LHCN-M2 (cell line): ENCODE measurements at regions not wholly inside any gene's neighbourhood (a gene's known extent, or its start where the extent isn't known, plus 50 kb on each side); places are given as distances from the start of the nearest gene placed in this dataset.

ENCODE experiments used
- DNase-seq: peaks from one replicate; pipeline ENCODE4 v3.0.0-alpha.2; 2012; ENCODE audit warnings: low read depth

GRCh38 chr9:1327467-1327866, 277.3 kb downstream of the DMRT2 start:
- no peak for DNase-seq

GRCh38 chr9:1328341-1328740, 278.2 kb downstream of the DMRT2 start:
- DNase-seq, result no peak

DNA sequence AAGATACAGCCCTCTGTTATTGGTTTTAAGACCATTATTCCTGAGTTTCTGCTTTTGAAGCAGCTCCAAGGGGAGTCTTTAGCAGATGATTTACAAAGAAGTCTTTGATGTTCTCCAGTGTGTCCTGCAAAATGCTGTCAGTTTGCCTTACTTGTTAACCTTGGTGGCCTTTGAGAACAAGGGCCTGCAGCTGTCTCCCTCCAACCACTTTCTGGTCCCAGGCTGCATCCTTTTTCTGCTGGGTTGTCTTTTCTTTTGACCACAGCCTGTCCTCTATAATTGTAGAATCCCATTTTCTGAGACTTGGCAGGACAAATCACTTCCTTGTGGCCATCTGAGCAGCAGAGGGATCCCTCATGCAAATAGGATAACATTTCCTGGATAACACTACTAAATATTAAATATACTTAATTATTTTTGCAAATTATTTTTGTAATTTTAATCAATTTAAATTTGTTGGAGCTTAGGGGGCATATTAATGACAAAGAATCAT, 281.4 kb downstream of the DMRT2 start:
- no peak for DNase-seq

DNA sequence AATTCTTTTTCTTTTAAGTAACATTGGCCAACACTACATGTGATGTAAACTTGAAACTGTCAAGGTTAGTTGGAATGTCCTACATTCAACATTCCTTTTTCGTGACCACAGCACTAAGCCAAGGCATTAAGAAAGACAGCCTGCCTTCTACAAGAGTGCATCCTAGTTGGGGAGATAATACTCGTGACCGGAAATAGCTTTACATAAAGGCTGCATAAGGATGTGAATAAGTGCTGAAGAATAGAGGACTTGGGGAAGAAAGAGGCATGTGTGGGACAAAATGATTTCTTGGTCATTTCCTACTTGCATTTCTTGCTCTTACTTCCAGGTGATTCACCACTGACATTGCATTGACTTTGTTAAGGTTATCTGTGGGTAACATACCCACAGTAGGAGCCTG, 282.0 kb downstream of the DMRT2 start:
- DNase-seq, result no peak

- no peak for DNase-seq
Observed at GRCh38 chr9:1335174-1335573, 285.0 kb downstream of the DMRT2 start.

DNA sequence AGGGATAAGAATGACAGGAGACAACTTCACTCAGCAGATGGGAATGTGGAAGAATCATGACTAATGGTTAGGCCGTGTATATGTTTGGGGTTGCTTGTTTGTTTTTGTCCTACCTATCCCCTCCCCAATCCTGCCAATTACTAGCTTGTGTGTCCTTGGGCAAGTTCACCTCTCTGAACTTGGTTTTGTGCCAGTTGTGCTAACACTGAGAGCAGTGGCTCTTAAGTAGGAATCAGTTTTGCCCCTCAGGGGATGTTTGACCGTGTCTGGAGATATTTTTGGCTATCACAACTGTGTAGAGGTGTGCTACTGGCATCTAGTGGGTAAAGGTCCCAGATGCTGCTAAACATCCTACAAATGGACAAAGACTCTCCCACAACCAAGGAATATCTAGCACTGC, 287.0 kb downstream of the DMRT2 start:
- no peak for DNase-seq

GRCh38 chr9:1340390-1340789, 290.2 kb downstream of the DMRT2 start:
- no peak for DNase-seq

DNA sequence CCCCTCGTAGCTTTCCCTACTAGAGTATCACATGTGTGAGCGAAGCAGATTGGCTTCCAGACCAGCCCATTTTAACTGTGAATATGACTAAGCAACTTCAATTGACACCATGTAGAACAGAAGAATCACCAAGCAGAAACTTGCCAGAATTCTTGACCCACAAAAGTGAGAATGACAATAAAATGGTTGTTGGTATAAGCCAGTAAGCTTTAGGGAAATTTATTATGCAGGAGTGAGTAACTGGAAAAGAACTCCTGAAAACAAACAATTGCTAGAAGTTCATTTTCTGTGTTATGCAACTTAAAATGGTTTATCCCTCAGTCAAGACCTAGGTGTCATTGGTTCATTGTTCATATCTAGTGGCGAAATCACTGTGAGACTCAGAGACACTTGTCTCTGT, 303.1 kb downstream of the DMRT2 start:
- DNase-seq, result no peak

DNA sequence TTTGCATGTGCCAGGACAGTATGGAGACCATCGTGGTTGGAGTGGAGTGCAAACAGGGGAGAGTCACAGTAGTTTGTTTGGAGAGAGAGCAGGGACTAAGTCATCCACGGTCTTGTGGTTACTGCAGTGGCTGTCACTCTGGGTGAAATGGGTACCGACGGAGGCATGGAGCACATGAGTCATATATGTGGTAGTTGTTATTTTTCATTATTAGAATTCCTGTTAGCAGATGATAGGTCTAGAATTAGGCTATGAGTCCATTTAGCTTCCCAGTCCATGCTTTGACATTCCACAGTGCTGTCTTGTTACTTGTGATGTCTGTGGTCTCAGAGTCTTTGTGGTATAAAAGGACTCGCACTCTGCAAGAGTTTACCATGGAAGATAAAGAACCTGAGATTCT, 303.9 kb downstream of the DMRT2 start:
- DNase-seq, result no peak

DNA sequence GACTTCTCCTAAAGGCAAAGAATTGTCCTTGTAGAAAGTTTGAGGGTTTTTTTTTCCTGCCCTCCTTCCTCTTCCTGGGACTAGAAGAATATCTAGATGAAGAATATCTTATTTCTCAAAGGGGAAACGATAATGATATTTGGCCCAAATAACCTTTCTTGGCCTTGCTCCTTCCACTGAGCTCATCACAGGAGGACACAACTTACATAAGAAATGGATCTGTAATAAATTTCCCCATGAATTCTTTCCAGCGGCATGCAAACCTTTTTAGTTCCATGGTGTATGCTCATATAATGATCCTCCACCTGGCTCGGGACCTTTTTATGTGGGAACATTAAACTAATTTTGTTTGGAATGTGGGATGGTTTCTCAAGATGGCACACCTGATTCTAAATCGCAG, 304.4 kb downstream of the DMRT2 start:
- no peak for DNase-seq

GRCh38 chr9:1355656-1356055, 305.5 kb downstream of the DMRT2 start:
- DNase-seq, result no peak

GRCh38 chr9:1362845-1363244, 312.7 kb downstream of the DMRT2 start:
- DNase-seq, result no peak

- DNase-seq, result no peak
Observed at GRCh38 chr9:1366276-1366675, 316.1 kb downstream of the DMRT2 start.

DNA sequence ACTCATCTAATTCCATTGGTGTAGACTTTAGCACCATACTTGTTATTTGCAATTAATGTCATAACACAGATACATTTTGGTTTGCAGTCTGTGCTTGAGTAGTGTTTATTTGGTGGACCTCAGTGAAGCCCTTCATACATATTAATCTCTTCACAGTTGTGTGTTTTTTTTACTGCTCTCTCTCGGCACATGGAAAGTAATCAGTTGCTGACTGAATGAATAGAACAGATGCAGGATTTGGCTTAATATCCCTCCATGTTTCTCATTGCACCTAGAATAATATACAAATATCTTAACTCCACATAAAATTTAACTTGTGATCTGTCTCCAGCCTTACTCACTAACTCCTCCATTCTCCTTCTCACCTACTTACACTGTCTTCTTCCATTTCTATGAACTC, 319.1 kb downstream of the DMRT2 start:
- DNase-seq, result no peak

DNA sequence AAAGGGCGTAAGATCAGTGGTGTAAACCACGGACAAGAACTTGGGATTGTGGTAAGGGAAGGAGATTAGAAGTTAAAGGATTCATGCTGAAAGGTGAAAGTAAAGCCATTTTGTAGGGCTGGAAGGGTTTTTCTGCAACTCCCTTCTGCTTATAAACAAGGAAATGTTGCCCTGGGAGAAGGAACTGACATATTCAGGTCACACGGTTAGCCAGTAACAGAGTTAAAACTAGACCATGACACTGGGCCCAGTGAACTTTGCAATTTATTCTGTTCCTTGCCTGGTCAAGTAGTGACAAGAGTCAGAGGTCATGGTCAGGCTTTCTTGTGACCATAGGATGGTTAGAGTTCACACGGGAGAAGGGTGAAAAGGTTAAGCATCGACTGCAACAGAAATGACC, 323.3 kb downstream of the DMRT2 start:
- no peak for DNase-seq

DNA sequence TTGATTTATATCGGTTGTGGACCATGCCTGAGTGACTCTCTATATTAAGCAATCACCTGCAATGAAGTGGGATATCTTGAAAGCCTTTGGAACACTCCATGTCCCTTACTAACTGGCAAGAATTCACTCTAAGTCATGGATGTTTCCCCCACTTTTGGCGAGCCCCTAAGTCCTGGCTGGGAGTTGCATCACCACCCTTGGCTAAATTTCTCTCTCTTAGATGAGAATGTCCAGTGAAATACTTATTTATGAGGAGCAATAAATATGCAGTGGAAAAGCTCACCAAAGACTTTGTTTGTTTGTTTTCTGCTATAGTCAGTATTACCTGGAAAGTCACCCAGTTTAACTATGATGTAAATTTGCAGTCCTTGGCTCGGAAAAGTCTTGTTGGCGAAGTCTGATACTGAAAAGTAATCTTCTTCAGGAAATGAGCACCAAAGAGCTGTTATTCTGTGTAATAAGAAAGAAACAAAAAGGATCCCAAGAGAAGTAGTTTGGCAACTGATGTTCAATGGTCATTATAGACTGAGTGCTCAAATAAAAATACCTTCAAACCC, 333.8 kb downstream of the DMRT2 start:
- DNase-seq, result no peak

- no peak for DNase-seq
Observed at GRCh38 chr9:1384816-1385215, 334.7 kb downstream of the DMRT2 start.

DNA sequence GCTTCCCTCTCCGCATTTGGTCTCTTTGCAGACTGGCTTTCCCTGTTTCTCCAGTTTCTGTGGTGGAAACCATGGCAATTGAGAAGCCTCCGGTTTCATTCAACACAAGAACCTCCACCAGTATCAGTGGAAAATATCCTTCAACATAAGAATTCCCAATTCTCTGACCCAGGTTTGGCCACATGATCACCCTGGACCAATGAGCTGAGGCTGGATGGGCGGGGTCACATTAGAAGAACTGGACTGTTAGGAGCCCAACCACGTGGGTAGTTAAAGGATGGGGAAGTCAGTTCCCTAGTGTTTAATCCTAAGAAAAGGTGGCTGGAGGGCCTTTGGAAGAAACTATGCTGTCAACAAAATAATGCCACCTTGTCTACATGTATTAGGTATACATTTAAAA, 336.3 kb downstream of the DMRT2 start:
- no peak for DNase-seq

DNA sequence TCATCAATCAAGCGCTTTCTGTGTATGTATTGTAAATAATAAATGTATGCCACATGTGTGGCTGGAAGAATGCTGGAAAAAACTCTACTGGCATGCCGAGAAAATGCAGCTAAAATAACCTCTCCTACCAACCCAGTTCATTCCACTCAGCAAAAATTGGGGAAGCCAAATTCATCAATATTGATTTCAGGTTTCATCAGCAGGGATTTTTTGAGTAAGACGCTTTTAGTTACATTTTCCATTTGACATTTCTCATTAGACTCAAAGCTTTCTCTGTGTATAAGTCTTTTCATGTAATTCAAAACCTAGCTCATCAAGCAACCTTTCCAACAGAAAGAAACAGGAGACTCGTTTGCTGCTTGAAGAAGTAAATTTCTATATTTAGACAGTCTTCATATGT, 338.1 kb downstream of the DMRT2 start:
- DNase-seq, result no peak

DNA sequence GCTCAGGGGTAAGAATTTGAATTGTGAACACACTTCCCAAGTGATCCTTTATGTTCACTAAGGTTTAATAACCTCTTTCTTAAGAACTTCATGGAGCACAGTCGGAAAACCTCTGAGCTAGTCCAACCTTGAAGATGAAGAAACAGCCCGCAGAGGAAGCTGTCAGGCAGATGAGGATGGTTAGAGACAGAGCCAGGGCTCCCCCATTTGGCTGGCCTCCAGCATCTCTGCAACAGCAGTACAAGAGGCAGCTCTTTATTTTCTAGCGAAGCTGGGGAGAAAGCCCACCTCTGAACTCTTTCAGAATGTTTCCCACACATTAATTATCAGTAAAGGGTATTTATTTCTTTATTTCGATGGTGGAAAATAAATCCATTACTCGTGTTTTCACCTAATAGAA, 350.8 kb downstream of the DMRT2 start:
- no peak for DNase-seq

GRCh38 chr9:1404940-1405339, 354.8 kb downstream of the DMRT2 start:
- no peak for DNase-seq

DNA sequence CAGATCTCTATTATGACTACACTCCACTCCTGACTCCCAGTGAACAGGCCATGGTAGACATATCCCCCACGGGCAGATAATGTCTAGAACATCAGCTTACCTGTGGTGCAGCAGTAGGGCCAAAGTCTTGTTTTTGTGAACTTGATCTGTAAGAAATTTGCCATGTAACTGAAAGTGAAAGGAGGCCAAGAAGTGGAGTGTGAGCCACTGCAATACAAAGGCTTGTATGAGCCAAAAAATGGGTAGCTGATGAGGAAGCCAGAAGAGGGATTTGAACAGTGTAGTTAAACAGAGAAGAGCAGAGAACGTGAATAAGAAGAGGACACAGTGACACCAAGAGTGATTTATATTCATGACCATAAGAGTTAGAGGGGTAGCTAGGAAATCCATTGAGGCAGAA, 361.7 kb downstream of the DMRT2 start:
- DNase-seq, result no peak

GRCh38 chr9:1414711-1415131, 364.6 kb downstream of the DMRT2 start:
- no peak for DNase-seq

DNA sequence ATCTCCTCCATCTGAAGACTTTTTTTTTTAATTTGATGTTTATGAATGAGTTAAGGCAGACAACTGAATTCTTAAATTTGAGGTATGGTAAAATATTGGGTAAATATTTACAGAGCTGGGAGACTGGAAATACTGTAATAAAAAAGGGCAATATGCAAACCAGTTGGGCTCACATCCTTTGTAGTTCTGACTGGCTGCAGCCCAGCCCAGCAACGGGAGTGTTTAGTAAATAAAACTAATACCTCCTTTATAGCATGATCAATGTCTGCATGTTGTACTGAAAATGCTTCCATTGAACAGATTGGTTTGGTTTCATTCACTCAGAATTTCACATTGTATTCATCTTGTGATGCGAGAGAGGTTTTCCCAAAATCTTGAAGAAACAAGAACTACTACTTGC, 365.0 kb downstream of the DMRT2 start:
- no peak for DNase-seq
